Fibroblast of skin of abdomen (primary cell): ENCODE measurements at regions not wholly inside any gene's neighbourhood (a gene's known extent, or its start where the extent isn't known, plus 50 kb on each side); places are given as distances from the start of the nearest gene placed in this dataset.
A peak's percentile ranks its signal among the peaks of the same experiment; 100 is the strongest.
"Not testable (repeated sequence)": the region's sequence is repeated elsewhere in the genome, so short reads cannot be mapped to it uniquely, and the experiment has no call there.

Source experiments
- DNase-seq: peaks from one replicate; pipeline ENCODE4 v3.0.0-alpha.2; 2013

DNA sequence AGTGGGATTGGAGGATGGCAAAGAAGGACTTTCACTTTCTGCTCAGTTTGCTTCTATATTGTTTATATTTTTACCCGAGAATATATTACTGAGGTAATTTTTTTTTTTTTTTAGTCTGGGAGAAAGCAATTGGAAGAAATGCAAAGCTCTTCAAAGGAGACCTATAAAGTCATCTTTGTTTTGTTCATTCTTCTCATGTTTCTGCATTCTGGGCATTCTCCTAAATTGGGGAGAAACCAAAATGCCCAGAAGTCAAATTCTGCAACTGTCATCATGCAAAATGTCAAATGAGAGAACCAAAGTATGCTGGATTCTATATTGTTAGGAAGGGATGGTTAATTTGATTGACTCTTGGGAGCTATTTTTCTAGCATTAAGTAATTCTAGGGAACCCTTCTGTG, 168.3 kb upstream of the TSC22D2 start:
- no peak for DNase-seq

GRCh38 chr3:150238995-150239619, 169.0 kb upstream of the TSC22D2 start:
- no peak for DNase-seq

DNA sequence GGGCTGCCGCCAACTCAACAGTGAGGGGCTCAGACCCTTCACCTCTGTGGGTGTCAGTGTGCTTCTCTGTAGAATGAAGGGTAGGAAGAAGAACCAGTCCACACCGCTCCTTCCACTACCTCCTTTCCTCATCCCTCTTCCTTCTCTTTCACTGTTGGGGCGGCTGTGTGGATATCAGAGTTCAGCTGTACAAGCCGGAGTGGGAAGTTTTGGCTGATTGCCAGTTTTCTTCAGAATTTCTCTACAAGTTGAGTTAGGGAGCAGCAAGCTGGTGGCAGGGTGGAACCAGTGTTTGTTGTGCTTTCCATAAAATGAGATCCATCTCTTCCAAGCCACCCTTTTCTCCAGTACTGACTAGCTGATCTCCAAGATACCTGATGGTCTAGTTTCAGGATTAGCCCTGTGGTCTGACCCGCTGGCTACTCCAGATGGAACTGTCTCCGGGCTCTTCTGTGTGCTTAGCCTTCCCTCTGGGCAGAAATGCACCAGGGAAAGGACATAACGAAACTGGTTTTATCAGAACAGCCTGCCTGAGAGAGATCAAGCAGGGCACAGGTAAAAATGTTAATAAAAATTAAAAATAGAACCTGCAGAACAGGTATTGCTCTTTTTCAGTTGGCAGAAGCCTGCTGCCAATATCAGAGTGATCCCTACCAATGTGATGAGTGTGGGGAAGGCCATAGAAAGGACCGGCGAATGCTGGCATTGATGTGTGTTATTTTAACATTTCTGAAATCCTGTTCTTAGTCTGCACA, 169.9 kb upstream of the TSC22D2 start:
- no peak for DNase-seq

- DNase-seq, result peak; percentile 42
These were observed 170.6 kb upstream of the TSC22D2 start for GRCh38 chr3:150237490-150237889.

DNA sequence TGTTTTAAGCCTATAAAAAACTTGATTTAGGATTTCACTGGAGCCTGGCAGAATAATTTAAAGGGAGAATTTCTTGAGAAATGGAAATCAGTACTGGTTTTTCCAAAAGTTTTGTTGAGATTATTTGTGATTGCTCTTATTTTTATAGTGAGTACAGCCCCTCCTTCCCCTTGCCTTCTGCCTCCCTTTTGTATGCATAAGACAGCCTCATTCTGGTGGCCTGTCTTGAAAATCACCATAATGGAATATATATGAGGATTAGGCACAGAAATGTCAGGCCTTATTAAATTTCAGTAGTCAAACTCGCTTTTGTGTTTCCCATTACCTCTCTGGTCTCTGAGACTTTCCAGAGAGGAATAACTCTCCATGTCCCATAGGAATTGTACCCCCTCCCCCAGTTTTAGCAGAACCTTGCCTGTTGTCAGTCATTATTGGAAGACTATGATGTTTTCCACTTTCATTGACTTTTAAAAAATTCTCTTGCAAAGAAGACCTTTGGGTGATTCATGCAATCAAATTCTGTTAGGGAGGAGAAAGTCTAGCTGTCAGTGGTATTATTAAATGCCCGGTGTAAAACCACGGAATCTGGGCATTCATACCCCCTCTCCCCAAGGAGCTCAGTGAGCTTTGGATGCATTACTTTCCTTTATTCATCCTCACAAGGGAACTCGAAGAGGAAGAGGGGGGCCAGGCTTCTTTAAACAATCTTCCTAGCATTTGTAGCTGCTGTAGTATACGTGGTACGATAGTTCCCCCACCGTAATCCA, 171.6 kb upstream of the TSC22D2 start:
- peak; percentile 88 for DNase-seq

GRCh38 chr3:150235799-150236198, 172.3 kb upstream of the TSC22D2 start:
- peak; percentile 95 for DNase-seq

- DNase-seq, result peak; percentile 82
These were observed 175.1 kb upstream of the TSC22D2 start for GRCh38 chr3:150232992-150233451.

DNA sequence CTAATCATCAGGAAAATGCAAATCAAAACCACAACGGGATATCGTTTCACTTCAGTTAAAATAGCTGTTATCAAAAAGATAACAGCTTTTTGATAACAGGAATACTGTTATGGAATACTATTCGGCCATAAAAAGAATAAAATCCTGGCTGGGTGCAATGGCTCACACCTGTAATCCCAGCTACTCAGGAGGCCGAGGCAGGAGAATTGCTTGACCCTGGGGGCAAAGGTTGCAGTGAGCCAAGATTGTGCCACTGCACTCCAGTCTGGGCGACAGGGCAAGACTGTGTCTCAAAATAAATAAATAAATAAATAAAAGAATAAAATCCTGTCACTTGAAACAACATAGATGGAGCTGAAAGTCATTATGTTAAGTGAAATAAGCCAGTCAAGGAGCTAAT, 178.1 kb upstream of the TSC22D2 start:
- DNase-seq, result no peak

DNA sequence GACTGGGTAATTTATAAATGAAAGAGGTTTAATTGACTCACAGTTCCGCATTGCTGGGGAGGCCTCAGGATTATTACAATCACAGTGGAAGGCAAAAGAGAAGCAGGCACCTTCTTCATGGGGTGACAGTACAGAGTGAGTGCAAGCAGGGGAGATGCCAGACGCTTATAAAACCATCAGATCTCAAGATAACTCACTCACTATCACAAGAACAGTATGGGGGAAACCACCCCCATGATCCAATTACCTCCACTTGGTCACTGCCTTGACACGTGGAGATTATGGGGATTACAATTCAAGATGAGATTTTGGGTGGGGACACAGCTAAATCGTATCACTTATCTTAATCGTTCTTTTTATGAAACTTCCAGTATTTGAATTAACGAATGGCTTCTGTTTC, 179.5 kb upstream of the TSC22D2 start:
- DNase-seq, result not testable (repeated sequence)

- DNase-seq, result peak; percentile 75
These were observed 180.3 kb upstream of the TSC22D2 start for GRCh38 chr3:150227839-150228238.

GRCh38 chr3:150225986-150226385, 182.1 kb upstream of the TSC22D2 start:
- DNase-seq, result no peak

GRCh38 chr3:150223558-150223957, 184.5 kb upstream of the TSC22D2 start:
- DNase-seq, result no peak

DNA sequence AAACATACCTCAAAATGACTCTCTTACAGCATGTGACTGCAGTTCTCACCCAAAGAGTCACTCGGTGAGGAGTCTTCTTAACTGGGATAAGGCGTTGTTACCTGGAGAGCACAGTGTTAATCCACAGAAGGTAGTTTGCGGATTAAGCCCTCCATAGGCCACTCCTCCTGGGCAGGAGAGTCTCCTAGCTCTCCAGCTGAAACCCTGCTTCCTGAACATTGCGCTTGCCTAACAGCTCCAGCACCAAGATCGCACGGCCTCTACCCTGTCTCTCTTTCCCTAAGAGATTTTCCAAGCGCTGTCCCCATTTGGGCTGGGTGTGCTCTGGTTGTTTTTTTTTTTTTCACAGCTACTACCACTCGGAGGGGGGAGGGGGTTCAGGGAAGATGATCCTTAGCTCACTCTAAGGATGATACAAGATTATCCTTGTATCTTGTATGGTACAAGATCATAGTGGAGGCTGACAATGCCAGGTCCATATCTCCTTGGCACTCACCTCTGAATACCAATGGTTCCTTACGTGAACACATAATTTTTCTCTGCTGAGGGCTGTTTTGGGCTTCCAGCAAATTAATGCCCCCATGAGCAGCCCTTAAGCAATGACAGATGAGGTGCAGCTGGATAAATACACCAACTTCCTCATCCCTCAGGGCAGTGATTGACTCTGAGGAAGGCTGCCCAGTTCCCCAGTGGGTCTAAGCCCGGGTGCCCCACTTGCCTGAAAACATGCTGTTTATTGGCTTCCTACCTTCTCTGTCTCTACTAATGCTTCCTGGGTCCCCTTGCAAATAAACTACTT, 185.2 kb upstream of the TSC22D2 start:
- DNase-seq, result no peak

DNA sequence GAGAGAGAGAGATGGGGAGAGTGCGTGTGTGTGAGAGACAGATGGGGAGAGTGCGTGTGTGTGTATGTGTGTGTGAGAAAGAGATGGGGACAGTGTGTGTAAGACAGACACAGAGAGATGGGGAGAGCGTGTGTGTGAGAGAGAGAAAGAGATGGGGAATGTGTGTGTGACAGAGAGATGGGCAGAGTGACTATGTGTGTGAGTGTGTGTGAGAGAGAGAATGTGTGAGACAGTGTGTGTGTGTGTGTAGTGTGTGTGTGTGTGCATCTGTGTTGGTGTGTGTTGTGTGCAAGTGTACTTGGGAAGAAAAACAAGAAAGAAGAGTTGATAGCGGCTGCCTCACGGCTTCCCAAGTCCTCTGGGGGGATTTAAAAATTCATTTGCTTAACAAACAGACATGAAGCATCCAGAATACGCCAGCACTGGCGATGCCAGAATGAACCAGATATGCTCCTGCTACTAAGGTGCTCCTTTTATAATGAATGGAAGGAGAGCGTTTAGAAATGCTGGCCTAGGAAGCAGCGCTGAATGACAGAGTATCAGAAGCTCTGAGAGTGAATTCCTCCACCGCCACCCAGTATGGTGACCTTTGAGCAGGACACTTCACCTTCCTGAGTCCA, 186.1 kb upstream of the TSC22D2 start:
- DNase-seq, result no peak

- DNase-seq, result peak; percentile 53
These were observed 187.3 kb upstream of the TSC22D2 start for GRCh38 chr3:150220799-150221198.

DNA sequence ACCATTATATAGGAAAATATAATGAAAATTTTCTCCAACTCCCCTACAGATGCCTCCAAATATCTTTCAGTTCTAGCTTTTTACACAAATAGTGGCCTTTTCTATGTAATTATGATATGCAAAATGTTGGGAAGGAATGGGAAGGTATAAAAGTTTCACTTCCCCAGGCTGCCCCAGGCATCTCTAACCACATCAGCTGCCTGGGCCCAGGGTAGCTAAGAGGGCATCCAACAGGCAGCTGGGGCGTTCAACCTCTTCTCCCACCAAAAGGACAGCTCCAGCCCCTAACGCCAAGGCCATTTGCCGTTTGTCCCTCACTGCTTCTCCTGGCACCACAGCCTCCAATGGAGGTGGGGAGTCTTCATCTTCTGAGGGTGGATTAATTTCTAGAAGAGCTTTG, 188.1 kb upstream of the TSC22D2 start:
- no peak for DNase-seq

DNA sequence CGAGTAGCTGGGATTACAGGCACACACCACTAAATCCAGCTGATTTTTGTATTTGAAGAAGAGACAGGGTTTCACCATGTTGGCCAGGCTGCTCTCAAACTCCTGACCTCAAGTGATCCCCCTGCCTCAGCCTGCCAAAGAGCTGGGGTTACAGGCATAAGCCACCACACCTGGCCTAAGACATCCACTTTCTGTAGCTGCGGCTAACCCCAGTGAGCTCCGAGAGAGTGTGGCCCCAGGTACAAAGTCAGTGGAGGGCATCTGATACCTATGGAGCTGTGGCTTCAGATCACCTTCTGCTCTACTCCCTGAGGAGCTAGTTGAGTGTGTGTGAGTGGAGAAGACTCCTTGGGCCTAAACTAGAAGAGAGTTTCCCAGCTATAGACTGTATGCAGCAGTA, 189.3 kb upstream of the TSC22D2 start:
- DNase-seq, result no peak

DNA sequence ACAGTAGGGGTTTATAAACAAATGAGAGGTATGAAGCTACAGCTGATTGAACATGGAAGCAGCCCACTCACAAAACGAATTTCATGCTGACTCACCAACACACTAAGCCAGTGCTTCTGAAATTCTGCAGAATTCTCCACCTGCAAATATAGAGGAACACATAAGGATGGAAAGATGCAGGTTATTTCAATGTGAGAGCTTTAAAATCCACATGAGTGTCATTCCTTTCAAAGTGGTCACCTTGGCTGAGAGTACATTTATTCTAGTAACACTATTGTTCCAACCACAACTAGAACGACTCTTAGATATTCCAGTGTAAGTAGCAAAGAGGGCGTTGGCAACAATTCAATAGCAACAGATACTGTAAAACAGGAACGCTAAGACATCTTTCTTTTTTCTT, 189.9 kb upstream of the TSC22D2 start:
- no peak for DNase-seq

- no peak for DNase-seq
These were observed 190.4 kb upstream of the TSC22D2 start for GRCh38 chr3:150217691-150218090.

GRCh38 chr3:150216866-150217600, 191.1 kb upstream of the TSC22D2 start:
- DNase-seq, result no peak

- DNase-seq, result peak; percentile 62
These were observed 191.9 kb upstream of the TSC22D2 start for GRCh38 chr3:150216041-150216811.
